Activated CD4-positive, alpha-beta T cell treated with anti-CD3 and anti-CD28 coated beads, Interleukin-2, Interleukin-6, amounts not matched to agents 100 ng/mL and 50 ng/mL, durations not matched to agents 16 hours and 8 hours (primary cell): ENCODE measurements at regions not wholly inside any gene's neighbourhood (a gene's known extent, or its start where the extent isn't known, plus 50 kb on each side); places are given as distances from the start of the nearest gene placed in this dataset.
"Not testable (repeated sequence)": the region's sequence is repeated elsewhere in the genome, so short reads cannot be mapped to it uniquely, and the experiment has no call there.

Source experiments
- DNase-seq: peaks from one replicate; pipeline ENCODE4 v3.0.0-alpha.2; 2020

- DNase-seq = no peak
Observed at GRCh38 chr5:163309914-163310313, 127.5 kb upstream of the CCNG1 start.

GRCh38 chr5:163310997-163311396, 126.4 kb upstream of the CCNG1 start:
- peak; percentile 27 for DNase-seq

DNA sequence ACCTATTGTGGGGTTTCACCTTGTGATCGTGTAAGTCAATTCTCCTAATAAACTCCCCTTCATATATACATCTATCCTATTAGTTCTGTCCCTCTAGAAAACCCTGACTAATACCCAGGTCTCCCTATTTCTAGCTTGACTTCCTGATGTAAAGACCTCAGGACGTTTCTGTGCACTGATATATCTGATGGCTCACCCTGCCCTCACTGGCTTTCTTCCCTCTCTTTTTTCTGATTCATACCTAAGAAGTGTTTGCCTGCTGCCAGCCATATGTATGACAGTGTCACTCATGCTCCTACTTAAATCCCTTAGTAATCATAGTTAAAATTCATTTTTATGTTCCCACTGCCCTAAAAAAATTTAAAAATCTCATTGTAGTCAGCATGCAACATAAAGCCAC, 124.8 kb upstream of the CCNG1 start:
- DNase-seq = no peak

GRCh38 chr5:163313049-163313448, 124.3 kb upstream of the CCNG1 start:
- not testable (repeated sequence) for DNase-seq

GRCh38 chr5:163316374-163316773, 121.0 kb upstream of the CCNG1 start:
- not testable (repeated sequence) for DNase-seq

DNA sequence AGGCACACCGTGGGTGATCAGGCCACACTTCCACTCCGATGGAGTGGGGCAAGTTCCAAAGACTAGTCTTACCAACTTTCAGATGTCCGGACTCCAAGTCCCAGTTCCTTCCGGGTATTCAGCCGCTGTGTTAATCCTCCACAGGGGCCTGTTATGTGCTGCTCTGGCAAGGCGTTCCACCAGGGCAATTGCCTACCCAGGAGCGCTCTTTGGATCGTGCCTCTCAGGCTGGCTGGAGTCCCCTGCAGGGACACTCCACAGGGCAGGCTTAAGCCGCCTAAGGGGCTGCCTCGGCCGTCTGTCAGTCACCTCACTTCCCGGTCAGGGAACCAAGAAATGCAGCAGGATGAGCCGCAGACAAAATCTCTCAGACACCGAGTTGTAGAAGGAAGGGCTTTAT, 118.7 kb upstream of the CCNG1 start:
- DNase-seq = no peak

- no peak for DNase-seq
Observed at GRCh38 chr5:163321511-163321910, 115.9 kb upstream of the CCNG1 start.

GRCh38 chr5:163330723-163331668, 106.4 kb upstream of the CCNG1 start:
- DNase-seq = no peak

- not testable (repeated sequence) for DNase-seq
Observed at GRCh38 chr5:163336074-163336473, 101.3 kb upstream of the CCNG1 start.

- no peak for DNase-seq
Observed at GRCh38 chr5:163339148-163339547, 98.2 kb upstream of the CCNG1 start.

GRCh38 chr5:163340378-163340777, 97.0 kb upstream of the CCNG1 start:
- not testable (repeated sequence) for DNase-seq

DNA sequence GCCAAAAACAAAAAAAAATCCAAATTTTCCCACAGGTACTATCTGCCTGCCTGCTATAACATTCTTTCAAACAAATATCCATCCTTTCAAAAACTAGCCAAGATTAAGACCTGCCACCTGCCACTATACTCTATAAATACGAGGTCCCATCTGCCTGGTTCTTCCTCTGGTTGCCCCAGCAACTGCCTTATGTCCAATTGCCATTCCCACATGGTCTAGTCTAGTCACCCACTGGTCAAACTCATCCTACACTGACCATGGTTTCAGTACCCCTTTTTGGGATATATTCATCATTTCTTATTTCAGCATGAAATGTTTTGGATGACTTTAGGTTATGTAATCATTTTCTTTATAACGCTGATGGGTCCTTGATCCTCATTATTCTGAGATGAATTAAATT, 95.1 kb upstream of the CCNG1 start:
- DNase-seq = no peak

- no peak for DNase-seq
Observed at GRCh38 chr5:163345216-163345615, 92.2 kb upstream of the CCNG1 start.

DNA sequence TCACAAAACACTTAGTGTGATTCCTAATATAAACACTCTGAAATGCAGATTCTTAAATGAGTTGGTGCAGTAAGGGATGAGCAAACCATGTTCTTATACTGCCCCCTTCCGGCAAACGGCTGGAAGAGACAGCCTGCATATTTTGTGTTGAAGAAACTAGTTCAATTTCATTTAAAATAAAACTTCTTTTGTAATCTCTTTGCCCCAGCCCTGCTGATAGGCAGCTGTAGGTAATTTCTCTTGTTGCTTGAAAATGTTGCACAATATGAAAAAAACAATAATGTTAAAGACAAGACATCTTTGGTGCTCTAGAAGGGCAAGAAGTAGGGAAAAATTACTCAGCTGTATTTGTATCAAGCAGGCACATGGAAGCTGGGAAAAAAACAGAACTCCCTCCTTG, 89.7 kb upstream of the CCNG1 start:
- peak; percentile 75 for DNase-seq

- DNase-seq = no peak
Observed at GRCh38 chr5:163350083-163350482, 87.3 kb upstream of the CCNG1 start.

- no peak for DNase-seq
Observed at GRCh38 chr5:163352531-163352930, 84.9 kb upstream of the CCNG1 start.

DNA sequence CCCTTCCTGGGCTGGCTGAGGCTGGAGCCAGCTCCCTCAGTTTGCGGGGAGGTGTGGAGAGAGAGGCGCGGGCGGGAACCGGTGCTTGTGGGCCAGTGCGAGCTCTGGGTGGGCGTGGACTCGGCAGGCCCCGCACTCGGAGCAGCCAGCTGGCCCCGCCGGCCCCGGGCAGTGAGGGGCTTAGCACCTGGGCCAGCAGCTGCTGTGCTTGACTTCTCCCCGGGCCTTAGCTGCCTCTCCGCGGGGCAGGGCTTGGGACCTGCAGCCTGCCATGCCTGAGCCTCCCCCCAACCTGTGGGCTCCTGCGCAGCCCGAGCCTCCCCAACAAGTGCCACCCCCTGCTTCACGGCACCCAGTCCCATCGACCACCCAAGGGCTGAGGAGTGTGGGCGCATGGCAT, 81.6 kb upstream of the CCNG1 start:
- DNase-seq = not testable (repeated sequence)

DNA sequence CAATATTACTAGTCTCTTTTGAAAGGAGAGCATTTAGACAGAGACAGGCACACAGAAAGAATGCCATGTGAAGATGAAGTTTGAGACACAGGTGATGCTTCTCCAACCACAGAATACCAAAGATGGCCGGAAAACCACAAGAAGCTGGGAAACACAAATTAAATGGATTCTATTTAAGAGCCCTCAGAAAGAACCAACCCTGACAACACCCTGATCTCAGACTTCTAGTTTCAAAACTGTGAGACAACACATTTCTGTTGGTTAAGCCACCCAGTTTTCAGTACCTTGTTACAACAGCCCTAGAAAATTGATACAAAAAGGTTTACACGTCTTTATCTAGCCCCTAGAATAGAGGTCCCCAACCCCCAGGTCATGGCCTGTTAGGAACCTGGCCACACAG, 79.8 kb upstream of the CCNG1 start:
- DNase-seq = no peak

GRCh38 chr5:163360656-163361055, 76.7 kb upstream of the CCNG1 start:
- no peak for DNase-seq

GRCh38 chr5:163361450-163361849, 75.9 kb upstream of the CCNG1 start:
- DNase-seq = no peak

- no peak for DNase-seq
Observed at GRCh38 chr5:163362840-163363371, 74.5 kb upstream of the CCNG1 start.

- DNase-seq = no peak
Observed at GRCh38 chr5:163363389-163363788, 74.0 kb upstream of the CCNG1 start.

DNA sequence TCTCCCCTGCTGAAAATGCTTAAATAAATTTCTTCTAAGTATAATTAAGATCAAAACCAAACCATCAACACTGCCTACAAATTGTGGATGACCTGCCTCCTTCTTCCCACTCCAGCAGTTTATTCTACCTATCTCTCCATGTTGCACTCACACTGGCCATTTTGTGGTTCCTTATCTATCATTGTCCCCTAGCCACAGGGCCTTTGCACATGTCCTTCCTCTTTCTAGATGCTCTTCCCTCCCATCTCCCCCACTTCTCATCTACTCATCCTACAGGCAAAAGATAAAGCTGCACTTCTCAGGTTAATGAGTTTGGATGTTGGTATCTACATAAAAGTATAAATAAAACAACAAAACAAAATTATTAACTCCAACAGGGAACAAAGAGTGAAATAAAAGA, 70.6 kb upstream of the CCNG1 start:
- no peak for DNase-seq

GRCh38 chr5:163369776-163370385, 67.5 kb upstream of the CCNG1 start:
- no peak for DNase-seq
